SH-SY5Y (cell line): ENCODE measurements at regions not wholly inside any gene's neighbourhood (a gene's known extent, or its start where the extent isn't known, plus 50 kb on each side); places are given as distances from the start of the nearest gene placed in this dataset.

Source experiments
- GATA2 ChIP-seq: IDR thresholded peaks from 2 replicates; pipeline ENCODE4 v1.6.1; 2011; ENCODE audit warnings: mild to moderate bottlenecking, low read depth, low read length
- GATA3 ChIP-seq: IDR thresholded peaks from 2 replicates; pipeline ENCODE4 v1.6.1; 2011; ENCODE audit warnings: low read depth, mild to moderate bottlenecking, low read length, moderate library complexity

DNA sequence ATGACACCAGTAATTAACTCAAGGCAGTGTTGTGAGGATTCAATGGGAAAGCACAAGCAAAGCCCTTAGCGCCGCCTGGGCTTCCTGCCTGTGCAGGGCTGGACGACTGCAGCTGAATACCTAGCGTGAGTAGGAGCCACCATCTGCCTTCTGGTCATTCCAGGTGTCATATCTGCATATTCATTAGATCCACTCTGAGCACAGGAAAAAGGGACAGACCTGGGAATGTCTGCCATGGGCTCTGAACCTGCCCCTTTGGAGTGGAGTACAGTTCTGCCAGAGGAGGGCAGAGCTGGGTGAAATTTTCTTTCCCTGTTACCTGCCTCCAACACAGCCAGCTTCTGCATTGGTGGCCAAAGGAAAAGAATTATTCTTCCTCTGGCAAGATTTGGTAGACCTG is 298.8 kb downstream of the NSG2 start:
- no peak for TF ChIP-seq GATA3
- no peak for TF ChIP-seq GATA2

DNA sequence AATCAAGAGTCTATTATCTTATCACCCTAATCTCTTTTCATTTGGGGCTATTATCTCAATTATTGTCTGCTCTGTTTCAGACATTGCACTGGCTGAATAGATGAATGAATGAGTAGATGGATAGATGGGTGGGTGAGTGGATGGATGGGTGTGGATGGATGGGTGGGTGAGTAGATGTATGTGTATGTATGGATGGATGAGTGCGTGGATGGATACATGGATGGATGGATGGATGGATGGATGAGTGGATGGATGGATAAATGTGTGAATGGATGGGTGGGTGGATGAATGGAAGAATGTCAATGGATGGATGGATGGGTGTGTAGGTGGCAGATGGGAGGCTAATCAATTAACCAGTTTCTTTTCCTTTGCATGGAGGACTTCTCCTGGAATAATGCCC is 301.7 kb downstream of the NSG2 start:
- no peak for TF ChIP-seq GATA2
- TF ChIP-seq GATA3: no peak

DNA sequence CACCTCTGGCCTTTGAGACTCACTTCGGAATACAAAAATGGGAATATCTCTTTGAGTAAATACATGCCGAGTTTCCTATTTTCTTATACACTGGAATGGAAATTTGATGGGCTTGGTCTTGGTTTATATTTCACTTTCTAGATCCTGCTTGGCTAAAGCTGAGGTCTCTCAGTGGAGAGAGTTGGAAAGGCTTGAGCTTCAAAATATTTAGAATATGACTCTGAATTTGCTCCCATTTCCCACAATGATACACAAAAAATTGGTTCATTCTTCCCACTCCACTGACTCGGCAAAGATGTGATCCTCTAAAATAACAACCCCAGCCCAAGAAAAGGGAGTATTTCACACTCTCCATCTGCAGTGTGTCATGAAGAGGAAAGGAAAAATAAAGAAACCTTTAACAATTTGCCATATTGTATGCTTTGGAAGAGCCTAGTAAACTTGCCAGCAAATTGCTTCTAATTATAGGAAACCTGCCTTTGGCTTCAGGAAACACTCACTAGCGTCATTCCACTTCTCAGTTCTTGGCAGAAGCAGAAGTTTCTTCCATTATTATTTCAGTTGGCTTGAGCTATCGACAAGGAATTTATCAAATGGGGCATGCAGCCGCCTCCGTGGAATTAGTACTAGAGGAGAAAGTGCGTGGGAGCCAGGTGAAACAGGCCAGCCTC is 302.9 kb downstream of the NSG2 start:
- TF ChIP-seq GATA3 (no peak), GATA2 (no peak)

DNA sequence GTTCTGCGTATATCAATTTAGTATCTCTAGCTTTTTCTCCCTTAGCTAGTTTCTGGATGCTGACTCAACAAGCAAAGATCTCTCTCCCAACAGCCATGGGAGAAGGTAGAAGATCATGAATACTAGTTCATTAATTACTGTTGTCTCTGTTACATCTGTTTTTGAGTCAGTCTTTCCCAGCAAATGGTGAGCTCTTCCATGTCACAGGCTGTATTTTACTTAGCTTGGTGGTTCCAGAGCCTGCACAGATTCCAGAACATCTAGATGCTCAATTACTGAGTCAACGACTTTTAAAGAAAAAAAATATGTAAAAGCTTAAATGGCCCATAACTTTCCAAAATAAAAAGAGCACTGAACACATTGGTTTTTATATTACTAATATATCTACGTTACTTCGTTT is 307.2 kb downstream of the NSG2 start:
- no peak for TF ChIP-seq GATA2
- no peak for TF ChIP-seq GATA3

DNA sequence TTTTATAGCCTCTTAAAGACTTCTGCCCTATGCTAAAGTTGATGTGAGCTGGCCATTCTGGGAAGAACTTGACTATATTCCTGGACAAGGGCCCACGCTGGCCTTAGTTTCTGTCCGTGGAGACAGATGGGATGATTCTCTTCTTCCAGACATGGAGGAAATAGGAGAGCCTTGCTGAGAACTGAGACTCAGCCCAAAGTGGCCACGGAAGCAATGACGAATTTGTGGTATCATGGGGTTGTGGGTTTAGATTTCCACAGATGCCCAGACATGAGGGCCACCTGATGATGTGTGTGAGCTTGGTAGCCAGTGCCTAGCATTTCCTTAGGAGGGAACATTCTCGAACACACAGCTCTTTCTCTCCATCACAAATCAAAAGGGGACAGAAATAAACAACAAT is 309.1 kb downstream of the NSG2 start:
- TF ChIP-seq GATA2: no peak
- TF ChIP-seq GATA3: no peak

DNA sequence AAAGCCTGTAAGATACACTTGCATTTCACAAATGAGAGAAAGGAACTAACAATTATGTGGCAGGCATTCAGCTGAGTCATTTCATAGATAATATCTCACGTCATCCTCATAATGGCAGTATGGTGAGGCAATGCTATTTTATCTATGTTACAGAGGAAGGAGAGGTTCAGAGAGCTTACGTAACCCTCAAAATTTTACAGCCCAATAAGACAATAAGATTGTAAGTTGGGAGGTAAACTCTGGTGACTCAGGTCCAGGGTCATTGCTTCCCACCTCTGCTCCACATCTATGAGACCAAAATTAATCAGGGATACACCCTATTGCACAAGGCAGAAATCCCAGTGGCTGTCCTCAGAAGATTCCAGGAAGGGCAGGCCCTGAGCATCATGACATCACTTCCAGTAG is 309.7 kb downstream of the NSG2 start:
- TF ChIP-seq GATA2: no peak
- TF ChIP-seq GATA3: no peak

DNA sequence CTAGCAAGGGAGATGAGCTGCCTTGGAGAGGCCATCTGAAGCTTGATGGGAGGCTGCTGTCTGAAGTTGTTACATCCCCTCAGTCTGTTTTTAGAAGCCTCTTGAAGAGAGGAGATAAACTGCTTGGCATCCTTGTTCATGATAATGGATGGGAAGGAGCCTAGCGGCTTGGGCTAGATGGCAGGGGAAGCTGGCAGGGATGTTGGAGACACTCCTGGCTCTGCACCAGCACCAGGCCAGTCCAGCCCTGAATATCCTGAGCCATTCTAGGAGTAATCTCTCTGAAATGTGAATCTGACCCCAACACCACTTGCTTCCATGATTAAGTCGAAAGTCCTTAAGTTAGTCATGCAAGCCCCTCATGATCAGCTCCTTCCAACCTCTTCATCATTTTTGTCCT is 310.5 kb downstream of the NSG2 start:
- TF ChIP-seq GATA3 (no peak), GATA2 (no peak)

DNA sequence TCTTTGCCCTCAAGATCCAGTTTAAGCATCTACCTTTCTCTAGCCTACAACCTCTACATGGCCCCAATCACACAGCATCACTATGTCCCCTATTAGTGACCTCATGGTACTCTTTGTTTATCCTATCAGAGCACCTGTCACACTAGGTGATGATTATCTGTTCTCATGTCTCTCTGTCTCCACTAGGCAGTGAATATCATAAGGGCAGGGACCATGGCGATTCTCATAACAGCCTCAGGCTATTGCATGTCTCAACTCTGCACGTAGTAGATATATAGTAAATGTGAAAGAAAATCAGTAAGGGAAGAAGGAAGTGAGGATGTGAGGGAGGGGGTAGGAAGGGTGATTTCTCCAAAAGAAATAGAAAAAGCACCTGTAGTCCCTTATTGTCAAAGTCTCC is 311.0 kb downstream of the NSG2 start:
- TF ChIP-seq GATA2: no peak

DNA sequence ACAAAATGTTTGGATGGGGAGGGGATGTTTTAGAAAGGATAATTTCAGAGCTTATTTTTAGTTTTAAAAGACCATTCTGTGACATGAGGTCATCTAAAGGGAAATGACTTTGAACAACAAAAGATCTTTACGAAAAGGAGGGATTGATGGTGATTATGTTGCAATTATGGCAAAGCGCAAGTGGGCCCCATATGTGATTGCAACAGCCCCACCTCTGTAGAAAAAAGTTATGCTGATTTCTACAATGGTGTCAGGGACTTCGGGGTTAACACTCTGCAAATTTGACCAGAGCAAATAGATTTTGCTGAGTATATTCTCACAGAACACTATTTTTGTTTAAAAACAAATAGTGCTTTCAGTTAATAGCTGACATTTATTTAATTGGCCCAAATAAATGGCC is 312.8 kb downstream of the NSG2 start:
- no peak for TF ChIP-seq GATA3
- no peak for TF ChIP-seq GATA2

DNA sequence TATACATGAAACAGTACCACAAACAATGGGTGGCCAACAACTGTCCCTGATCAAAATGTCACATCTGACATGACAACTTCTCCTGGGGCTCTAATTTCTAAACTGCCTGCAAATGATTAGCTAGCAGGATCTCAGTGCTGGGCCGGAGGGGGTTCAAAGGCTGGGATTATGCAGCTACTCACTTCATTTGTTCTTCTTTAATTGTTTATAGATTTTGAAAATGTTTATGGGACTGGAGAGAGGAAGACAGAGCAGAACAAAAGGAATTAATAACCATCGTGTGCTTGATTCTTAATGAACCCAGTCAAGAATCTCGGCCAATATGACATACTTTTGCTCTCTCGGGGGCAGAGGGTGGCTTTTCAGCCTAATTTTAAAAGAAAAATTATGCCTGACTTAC is 313.6 kb downstream of the NSG2 start:
- TF ChIP-seq GATA3 (no peak), GATA2 (no peak)

DNA sequence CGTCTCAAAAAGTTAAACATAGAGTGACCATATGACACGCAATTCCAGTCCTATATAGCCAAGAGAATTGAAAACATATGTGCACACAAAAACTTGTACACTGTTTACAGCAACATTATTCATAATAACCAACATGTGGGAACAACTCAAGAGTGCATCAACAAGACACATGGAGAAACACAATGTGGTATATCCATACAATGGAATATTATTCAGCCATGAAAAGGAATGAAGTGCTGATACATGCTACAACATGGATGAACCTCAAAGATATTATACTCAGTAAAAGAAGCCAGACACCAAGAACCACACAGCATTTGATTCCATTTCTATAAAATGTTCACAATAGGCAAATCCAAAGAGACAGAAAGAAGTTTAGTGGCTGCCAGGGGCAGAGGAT is 317.0 kb downstream of the NSG2 start:
- TF ChIP-seq GATA2 (no peak), GATA3 (no peak)

DNA sequence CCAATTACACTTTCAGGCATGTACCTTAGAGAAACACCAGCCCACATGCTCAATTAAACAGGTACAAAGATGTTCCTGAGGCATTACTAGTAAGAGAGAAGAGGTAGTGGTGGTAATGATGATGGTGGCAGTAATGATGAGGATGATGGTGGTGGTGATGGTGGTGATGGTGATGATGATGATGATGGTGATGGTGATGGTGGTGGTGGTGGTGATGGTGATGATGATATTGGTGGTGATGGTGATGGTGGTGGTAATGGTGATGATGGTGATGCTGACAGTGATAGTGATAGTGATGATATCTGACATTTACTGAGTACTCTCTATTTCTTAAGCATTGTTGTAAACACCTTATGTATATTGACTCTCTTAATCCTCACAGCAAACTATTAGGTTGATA is 318.4 kb downstream of the NSG2 start:
- no peak for TF ChIP-seq GATA2
- no peak for TF ChIP-seq GATA3

DNA sequence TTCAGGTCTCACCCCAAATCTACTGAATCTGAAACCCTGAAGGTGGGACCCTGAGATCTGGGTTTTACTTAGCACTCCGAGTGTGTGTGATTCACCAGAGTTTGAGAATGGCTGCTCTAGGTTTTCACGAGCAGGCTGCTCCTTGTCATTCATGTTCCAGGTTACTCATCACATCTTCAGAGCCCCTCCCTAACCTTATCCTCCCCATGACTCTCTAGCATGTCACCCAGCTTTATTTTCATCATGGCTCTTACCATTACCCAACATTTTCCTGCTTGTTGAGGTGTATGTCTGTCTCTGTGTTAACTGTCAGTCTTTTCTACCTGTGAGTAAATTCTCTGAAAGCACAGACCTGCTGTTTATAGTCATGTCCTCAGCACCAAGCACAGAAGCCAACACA is 319.2 kb downstream of the NSG2 start:
- TF ChIP-seq GATA2 (no peak), GATA3 (no peak)

DNA sequence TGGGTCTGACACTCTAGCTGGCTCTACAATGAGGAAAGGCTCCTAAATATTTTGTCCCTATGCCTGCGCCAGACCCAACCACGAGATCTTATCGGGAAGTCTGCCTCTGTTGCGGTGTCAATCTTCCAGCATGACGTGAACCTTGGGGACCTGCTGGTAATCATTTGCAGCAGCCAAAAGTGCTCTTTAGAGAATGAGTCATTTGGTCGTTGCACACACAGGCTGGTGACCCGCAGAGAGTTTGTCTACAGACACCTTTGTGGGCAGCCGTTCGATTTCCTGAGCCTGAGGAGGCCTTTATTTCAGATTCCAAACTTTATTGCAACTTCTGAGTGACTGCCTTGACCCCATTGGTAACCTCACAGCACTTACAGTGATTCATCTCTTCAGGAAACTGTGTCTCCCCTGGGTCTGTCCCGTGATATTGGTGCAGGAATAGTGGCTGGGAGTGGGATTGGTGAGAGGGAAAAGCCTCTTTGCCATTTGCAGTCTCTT is 326.1 kb downstream of the NSG2 start:
- TF ChIP-seq GATA3 (peak; percentile 66), GATA2 (peak; percentile 77)

DNA sequence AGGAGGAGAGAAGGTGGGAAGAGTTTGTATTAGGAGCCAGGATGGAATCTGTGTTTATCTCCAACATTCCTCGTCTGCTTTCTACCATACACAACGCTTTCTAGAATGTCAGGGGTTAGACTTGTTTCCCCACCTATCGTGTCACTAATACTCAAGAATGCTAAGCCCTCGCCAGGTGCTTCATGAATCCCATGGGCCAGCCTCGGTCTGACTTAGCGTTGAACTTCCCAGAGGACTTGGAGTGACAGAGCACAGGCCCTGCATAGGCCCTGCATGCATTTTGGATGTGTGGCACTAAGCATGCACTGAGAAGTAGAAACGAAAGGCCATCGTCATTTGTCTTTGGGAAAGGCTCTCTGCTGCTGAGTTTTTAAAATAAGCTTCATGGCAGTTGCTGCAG is 328.7 kb downstream of the NSG2 start:
- TF ChIP-seq GATA2 (no peak), GATA3 (no peak)

DNA sequence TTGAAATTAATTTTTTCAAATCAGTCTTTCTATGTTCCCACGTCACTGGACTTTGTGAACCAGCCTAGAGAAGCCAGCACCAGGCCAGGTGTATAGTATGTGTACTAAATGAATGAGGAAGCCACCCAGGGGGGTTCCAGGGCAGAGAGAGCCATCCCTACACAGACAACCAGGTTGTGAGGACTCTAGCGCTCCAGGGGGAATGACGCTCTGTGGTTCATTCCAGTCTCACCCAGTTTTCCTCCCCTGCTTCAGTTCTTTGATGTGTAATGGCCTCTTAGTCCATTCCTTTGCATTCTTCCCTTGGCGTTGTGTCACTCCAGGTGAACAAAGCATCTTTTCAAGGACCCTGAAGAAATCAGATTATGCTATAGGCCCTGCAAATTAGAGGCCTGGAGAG is 330.6 kb downstream of the NSG2 start:
- no peak for TF ChIP-seq GATA3
- TF ChIP-seq GATA2: no peak
